NCI-H460 (cell line): ENCODE measurements at regions not wholly inside any gene's neighbourhood (a gene's known extent, or its start where the extent isn't known, plus 50 kb on each side); places are given as distances from the start of the nearest gene placed in this dataset.
"Not testable (repeated sequence)": the region's sequence is repeated elsewhere in the genome, so short reads cannot be mapped to it uniquely, and the experiment has no call there.

ENCODE experiments used
- DNase-seq: peaks from one replicate; pipeline ENCODE4 v3.0.0-alpha.2; 2016; ENCODE audit warnings: low read depth; ENCODE audit errors: extremely low read depth

DNA sequence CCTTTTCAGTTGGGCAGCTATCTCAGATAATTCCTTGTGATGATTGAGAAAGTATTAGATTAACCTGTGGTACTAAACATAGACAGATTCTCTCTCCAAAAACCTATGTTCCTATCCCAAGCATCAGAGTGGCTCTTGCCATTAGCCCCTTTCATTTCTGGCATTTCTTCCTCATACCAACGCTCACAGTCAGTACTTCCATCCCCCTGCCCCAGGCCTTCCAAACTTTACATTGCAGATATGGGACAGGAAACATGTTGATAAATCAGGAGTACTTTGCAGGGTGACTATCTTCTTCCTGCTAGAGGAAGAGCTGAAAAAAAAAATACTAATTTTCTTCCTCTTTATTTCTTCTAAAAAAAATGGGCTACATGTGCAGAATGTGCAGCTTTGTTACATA, 442.6 kb upstream of the RGMB start:
- no peak for DNase-seq

DNA sequence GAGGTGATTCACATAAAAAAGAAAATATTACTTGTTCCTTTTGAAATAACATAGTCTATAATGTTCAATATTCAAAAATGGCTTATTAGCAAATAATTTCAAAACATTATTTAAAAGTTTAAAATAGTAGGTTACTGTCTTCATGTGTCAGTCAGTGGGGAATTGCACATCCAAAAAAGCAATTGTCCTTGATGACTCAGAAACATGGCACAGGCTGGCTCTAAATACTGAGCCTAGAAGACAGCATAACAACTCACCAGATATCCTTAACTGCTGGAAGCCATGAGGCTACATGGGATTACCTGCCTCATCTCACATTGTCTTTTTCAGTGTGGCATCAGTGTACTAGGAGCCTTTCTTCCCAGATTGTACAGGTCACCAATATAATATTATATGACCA, 439.5 kb upstream of the RGMB start:
- DNase-seq: no peak

DNA sequence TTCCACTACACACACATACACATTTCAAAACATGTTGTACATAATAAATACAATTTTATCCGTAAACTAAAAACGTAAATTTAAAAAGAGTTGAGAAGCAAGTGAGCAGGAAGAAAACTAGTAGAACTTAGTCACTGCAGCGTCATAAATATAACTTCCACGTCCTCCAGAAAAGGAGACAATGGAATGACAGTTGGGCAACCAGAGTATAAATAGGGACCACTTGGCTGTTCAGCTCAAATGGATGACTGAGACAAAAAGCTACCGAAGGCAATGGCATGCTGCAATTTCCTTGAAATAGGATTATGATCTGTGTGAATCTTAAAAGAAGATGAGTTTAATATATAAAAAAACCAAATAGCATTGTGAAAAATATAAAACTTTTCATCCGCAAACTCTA, 438.5 kb upstream of the RGMB start:
- no peak for DNase-seq

DNA sequence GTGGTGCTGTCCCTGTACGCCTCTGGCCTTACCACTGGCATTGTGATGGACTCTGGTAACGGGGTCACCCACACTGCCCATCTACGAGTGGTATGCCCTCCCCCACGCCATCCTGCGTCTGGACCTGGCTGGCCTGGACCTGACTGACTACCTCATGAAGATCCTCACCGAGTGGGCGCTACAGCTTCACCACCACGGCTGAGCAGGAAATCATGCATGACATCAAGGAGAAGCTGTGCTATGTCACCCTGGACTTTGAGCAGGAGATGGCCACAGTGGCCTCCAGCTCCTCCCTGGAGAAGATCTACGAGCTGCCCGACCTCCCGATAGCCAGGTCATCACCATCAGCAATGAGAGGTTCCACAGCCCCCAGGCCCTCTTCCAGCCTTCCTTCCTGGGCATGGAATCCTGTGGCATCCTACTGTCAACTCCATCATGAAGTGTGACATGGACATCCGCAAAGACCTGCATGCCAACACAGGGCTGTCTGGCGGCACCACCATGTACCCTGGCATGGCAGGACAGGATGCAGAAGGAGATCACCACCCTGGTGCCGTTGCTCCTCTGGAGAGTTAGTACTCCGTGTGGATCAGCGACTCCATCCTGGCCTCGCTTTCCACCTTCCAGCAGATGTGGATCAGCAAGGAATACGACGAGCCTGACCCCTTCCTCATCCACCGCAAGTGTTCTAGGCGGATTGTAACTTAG, 434.2 kb upstream of the RGMB start:
- DNase-seq: no peak

DNA sequence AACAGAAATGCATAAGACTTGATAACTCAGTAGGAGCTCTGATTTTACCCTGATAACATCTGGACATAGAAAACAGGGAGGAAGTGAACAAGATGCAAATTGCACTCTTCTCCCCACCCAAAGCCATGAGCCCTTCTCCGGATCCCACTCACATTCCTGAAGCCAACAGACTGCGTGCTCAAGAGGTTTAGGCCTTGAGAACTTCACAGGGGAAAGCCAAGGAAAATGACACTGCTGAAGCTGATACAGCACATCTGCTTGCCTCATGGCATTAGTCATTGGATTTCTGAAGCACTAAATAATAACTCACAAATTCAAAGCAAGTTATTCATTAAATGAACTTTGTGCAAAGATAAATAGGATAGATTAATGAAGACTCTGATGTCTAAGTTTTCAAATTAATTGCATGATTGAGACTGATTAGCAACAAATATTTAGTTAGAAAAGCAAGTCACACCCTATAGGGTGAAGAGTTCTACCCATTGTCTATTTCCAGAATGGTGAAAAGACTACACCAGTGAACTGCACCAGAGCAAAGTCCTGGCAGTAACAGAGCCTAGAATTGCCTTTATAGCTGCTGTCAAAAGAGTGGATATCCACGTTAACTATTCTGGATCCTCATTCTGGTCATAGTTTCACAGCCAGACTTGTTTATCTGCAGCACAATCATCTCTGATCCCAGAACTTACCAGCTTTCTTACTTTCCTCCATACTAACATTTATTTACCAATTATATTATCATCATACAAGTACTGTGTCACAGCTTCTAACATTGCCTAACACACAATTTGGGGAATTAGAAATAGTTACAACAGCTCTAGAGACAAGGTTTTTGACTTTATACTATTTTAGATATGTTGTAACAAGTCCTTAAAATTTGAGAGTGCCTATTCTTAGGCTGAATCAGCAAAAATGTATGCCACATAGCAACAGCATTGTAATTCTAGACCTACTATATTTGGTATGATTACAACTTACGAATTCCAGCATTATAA, 432.1 kb upstream of the RGMB start:
- no peak for DNase-seq

DNA sequence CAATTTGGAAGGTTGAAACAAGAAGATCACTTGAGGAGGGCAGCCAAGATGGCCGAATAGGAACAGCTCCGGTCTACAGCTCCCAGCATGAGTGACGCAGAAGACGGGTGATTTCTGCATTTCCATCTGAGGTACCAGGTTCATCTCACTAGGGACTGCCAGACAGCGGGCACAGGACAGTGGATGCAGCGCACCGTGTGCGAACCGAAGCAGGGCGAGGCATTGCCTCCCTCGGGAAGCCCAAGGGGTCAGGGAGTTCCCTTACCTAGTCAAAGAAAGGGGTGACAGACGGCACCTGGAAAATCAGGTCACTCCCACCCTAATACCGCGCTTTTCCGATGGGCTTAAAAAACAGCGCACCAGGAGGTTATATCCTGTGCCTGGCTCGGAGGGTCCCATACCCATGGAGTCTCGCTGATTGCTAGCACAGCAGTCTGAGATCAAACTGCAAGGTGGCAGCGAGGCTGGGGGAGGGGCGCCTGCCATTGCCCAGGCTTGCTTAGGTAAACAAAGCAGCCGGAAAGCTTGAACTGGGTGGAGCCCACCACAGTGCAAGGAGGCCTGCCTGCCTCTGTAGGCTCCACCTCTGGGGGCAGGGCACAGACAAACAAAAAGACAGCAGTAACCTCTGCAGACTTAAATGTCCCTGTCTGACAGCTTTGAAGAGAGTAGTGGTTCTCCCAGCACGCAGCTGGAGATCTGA, 430.4 kb upstream of the RGMB start:
- not testable (repeated sequence) for DNase-seq

DNA sequence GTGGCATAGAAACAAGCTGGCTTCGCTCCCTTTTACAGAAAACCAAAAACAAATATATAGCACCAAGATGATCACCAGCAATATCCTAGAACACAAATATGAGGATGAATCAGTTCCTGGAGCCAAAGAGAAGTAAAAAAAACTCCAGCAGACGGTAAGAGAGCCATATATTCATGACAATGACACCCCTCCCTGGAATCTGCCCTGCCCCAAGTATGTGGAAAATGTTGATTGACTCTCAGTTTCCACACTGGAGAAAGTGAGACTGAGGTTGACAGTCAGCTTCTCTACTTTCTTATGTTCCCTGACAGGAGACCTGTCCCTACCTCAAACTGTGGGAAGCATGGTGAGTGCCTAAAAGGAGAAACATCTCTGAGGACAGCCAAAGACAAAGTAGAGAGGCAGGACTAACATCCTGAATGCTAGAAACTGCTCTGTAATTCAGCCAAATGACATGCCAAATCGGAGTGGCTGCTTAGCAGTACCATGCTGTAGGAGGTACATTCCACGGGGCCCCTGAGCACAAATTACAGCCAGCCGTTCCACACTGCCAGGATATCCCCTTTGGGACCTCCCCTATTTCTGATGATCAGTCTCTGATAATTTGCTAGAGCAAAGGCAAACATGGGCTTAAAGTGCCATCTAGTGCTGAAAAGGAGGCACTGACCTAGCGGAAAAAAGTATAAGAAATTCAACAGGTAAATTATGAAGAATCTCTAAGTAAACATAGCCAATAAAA, 424.0 kb upstream of the RGMB start:
- no peak for DNase-seq

DNA sequence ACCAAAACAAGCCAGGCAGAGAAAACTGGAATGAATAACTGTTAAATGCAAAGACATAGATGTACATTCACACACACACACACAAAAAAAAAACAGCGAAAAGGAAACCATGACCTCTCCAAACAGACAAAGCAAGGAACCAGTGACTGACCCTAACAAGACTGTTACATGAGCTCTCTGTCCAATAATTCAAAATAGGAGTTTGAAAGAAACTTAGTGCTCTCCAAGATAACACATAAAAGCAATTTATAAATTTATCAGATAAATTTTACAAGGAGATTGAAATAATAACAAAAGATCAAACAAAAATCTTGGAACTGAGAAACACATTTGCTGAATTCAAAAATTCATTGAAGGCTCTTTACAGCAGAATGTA, 423.5 kb upstream of the RGMB start:
- no peak for DNase-seq

DNA sequence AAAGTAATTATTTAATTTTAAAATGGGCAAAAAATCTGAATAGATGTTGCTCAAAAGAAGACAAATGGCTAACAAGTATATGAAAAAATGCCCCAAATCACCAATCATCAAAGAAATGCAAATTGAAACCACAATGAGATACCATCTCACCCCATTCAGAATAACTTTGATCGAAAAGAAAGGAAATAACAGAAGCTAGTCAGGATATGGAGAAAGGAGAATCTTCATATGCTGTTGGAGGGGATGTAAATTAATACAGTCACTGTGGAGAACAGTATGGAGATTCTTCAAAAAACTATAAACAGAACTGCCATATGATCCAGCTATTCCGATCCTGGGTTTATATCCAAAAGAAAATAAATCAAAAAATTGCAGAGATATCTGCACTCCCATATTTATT, 418.5 kb upstream of the RGMB start:
- no peak for DNase-seq

DNA sequence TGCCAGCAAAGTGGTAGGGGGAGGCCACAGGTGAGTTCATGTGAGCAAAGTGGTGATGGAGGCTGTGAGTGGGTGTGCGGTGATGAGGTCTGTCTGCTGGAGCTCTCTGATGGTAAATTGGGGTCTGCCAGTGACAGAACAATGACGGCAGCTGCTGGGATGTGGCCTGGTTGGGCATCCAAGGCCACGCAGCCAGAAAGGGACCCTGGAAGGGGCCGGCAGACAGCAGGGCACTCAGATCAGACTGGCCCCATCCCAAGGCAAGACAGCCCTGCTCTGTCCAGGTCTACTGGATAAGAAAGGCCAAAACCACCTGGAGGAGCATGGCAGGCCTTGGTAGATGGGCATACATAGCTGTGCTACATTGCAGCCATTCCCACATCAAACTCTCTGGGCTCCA, 412.9 kb upstream of the RGMB start:
- no peak for DNase-seq

DNA sequence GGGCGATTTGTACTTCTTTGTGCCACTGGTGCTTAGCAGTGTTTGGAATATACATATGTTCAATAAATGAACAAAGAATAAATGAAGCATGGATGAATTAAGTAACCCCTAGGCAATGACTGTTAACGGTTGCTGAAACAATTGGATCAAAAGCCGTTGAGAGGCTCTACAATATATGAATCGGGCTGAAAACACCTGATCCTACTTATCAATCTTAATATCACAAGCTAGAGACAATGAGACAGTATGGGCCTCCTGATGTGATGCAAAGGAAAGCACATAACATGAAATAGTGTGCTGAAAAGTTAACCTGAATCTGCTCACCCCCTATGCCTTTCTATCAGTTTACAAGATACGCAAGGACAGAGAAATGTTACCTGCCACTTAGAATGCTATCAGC, 410.3 kb upstream of the RGMB start:
- no peak for DNase-seq

DNA sequence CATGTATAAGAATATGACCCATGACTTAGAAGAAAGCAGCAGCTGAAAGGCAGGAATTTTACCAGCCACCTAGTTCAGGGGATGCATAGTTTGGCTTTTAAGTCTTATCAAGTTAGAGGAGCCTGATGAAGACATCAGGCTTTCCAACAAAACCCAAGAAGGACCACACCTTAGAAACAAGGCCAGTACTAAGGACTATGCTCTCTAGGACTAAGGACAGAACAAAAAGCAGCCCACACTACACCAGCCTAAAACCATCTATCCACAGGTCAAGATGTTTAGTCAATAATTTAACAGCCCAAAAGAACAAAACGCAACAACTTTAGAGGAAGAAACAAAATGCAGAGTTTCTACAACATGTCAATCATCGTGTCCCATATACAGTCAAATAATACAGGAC, 408.9 kb upstream of the RGMB start:
- DNase-seq: no peak

DNA sequence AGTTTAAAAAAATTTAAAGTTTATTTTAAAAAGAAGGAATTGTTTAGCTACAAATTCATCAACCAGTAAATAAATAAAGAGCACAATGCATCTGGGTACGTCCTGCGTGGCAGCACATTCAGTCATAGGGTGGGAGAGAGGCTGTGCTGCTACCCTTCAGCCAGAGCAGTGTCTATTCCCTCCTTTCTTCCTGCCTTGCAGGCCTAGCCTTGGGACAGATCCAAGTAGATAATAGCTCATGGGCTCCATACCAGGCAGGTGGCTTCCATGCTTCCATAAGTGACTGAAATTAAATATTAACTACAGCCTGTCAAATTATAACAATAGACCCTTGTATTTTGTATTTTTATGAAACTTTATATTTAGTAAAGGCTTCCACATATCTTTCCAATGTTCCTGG, 408.3 kb upstream of the RGMB start:
- DNase-seq: no peak

DNA sequence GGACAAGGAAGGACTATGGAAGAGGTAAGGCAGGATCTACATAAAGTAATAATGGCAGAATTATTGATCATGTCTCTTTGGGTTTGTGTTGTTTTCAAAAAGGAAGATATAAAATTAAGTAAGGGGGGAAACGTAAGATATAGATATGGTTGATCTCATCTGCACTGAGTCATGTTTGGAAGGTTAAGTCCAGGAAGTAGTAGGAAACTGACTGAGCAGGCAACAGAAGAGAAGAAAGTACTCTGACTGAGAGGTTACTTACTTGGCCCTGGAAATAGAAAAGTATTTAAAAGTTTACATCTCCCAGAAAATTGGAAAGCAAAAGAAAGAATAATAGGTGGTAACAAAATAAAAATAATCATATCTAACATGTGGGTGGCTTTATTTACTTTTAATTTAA, 405.3 kb upstream of the RGMB start:
- no peak for DNase-seq

DNA sequence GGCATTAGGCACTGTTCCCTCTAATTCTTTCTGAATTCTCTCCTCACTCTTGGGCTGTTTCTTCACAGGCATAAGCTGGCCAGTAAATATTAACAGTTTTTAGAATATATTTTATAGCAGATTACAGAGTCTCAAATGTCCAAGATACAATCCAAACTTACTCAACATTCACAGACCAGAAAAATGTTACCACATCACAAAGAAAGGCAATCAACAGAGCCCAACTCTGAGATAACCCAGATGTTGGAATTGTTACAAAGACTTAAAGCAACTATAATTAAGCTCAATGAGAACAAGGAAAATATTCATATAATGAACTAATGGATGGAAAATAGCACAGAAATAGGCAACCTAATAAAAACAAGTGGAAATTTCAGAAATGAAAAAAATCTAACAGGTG, 401.1 kb upstream of the RGMB start:
- DNase-seq: no peak

DNA sequence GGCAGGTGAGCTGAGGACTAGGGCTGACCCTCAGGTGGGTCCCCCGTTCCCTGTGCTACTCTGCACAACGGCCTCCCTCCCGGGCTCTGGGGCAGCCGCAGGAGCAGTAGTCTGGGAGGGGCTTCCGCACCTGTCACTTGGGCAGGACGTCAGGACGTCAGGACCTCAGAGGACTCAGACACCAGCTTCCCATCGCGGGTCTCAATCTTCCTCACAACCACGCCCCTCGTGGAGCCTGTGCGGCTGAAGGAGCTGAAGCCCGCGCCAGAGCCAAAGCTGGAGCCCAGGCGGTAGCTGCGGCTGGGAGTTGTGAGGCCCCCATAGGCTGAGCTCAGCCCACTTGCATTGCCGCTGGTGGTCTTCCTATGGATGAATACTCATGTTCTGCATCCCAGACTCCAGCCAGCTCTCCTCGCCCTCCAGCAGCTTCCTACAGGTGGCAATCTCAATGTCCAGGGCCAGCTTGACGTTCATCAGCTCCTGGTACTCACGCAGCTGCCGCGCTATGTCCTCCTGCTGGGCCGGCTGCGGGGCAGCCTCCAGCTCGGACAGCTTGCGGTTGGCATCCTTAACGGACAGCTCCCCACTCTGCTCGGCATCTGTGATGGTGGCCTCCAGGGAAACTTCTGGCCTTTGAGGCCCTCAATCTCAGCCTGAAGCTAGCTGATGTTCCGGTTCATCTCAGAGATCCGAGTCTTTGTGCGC, 381.4 kb upstream of the RGMB start:
- DNase-seq: no peak

DNA sequence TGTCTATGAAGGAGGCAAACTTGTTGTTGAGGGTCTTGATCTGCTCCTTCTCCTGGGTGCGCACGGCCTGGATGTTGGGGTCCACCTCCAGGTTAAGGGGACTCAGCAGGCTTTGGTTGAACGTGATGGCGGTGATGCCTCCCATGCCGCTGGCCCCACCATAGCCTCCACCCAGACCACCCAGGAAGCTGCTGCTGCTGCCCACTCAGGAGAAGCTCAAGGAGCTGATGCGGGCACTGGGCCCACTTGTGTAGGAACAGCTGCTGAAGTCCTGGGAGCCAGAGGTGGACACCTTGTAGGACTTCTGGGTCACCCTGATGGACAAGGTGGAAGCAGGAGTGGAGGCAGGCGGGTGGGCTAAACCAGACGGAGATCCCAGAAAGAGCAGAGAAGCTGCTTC, 380.3 kb upstream of the RGMB start:
- DNase-seq: not testable (repeated sequence)

DNA sequence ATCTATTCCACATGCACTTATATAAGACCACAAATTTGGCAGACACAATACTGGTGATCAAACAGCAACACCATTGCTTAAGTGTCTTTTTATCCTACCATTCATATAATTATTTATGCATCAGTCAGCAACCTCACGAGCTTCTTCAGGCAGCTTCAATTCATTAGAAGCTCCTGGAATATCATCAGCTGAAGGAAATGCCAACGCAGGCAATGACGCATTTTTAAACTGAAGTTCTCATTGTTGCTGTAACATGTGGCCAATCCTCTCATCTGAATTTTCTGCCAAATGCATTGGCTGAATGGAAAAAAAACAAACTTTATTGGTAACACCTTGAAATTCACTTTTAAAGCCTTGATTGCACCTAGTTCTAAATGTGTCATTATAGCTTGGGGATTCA, 376.4 kb upstream of the RGMB start:
- no peak for DNase-seq

DNA sequence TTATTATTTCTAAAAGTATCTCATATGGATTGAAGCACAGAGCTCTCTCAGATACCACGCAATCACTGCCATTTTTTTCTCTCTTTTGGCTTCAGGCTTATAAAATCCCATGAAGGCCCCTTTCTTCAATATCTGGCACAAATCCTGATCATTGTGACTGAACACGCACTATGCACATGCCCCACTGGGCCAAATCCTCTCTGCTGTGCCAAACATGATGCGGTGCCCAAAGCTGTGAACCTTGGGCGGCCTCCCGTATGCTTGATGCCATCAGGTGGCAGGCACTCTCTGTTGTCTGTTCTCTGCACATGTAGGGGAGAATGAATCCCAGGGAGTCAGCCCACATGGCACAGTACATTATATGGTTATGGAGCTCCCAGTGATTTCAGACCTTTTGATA, 375.0 kb upstream of the RGMB start:
- DNase-seq: no peak

DNA sequence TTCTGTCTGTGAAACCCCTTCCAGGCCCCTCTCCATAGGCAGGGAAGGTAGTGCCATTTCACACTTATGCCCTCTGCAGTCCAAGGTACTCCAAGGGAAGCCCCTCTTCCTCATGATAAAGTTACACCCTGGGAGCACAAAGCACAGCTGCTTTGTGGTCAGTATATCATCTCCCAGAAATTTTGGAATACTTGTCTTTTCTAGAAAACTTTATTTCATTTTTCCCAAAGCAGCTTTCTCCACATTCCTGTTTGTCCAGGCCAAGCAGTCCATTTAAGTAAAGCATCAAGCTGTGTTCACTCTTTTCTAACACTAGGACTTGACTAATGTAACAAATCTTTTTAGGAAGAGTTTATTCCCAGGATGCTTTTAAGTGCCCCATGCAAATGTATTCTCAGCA, 371.8 kb upstream of the RGMB start:
- DNase-seq: no peak
